Erythroblast (primary cell): ENCODE measurements at regions not wholly inside any gene's neighbourhood (a gene's known extent, or its start where the extent isn't known, plus 50 kb on each side); places are given as distances from the start of the nearest gene placed in this dataset.

Source experiments
- GATA1 ChIP-seq: IDR thresholded peaks from 2 replicates; pipeline ENCODE4 v1.6.1; 2011; ENCODE audit warnings: low read depth, mild to moderate bottlenecking, control low read depth, low read length, moderate library complexity
- POLR2A ChIP-seq: IDR thresholded peaks from 2 replicates; pipeline ENCODE4 v1.6.1; 2011; ENCODE audit warnings: mild to moderate bottlenecking, low read length

- TF ChIP-seq POLR2A (no peak), GATA1 (no peak)
Observed at GRCh38 chr6:133046576-133046975, 194.6 kb upstream of the EYA4 start.
